Nephron progenitor cell (in vitro differentiated cells): ENCODE measurements at regions not wholly inside any gene's neighbourhood (a gene's known extent, or its start where the extent isn't known, plus 50 kb on each side); places are given as distances from the start of the nearest gene placed in this dataset.

ENCODE experiments used
- DNase-seq: peaks from one replicate; pipeline ENCODE4 v3.0.0; 2021
- H3K27ac Mint-ChIP-seq: 2 replicates; pipeline ENCODE4 v1.8.0; 2021; ENCODE audit warnings: mild to moderate bottlenecking, moderate library complexity, mixed read lengths
- H3K27me3 Mint-ChIP-seq: 2 replicates; pipeline ENCODE4 v1.8.0; 2021; ENCODE audit warnings: mild to moderate bottlenecking, low read depth, mixed read lengths; ENCODE audit not compliant: poor library complexity
- H3K36me3 Mint-ChIP-seq: 2 replicates; pipeline ENCODE4 v1.8.0; 2021; ENCODE audit warnings: low read depth, mixed read lengths
- H3K4me1 Mint-ChIP-seq: 2 replicates; pipeline ENCODE4 v1.8.0; 2021; ENCODE audit warnings: mixed read lengths
- H3K4me3 Mint-ChIP-seq: 2 replicates; pipeline ENCODE4 v1.8.0; 2021; ENCODE audit warnings: mild to moderate bottlenecking, moderate library complexity, mixed read lengths
- H3K9me3 Mint-ChIP-seq: 2 replicates; pipeline ENCODE4 v1.8.0; 2021; ENCODE audit warnings: mild to moderate bottlenecking, moderate library complexity, mixed read lengths
- TF ChIP-seq, protein P1 (sequence below): fragments of 200-600 bp; sonication (generic); IDR thresholded peaks from 2 replicates; pipeline ENCODE4 v1.5.0; 2021; ENCODE audit warnings: antibody characterized with exemption

DNA sequence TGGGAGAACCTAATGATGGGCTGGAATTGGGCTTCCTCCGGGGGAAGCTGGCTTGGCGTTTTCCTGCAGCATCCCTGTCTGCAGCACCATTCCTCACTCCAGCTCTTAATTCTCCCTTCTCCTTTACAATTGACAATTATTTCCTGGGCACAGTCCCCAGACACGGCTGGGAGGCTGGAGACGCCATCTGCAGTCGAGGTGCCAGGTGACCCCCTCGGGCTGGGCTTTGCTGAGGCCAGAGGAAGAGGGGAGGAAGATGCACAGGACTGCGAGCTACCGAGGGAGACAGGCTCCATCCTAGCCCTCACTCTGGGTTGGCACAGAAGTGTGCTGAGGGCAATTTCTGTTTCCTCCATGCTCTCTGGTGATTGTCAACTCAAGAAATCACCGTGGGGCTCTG lies 453.8 kb downstream of the PTPRU start:
- H3K36me3 Mint-ChIP-seq, result peaks cover 6% of the 10 kb centered on the region
- no peak overlapping the region for H3K27ac Mint-ChIP-seq
- peaks cover 51% of the 10 kb centered on the region for H3K4me1 Mint-ChIP-seq
- peaks cover under 1% of the 10 kb centered on the region for H3K27me3 Mint-ChIP-seq
- TF ChIP-seq, protein P1, sequence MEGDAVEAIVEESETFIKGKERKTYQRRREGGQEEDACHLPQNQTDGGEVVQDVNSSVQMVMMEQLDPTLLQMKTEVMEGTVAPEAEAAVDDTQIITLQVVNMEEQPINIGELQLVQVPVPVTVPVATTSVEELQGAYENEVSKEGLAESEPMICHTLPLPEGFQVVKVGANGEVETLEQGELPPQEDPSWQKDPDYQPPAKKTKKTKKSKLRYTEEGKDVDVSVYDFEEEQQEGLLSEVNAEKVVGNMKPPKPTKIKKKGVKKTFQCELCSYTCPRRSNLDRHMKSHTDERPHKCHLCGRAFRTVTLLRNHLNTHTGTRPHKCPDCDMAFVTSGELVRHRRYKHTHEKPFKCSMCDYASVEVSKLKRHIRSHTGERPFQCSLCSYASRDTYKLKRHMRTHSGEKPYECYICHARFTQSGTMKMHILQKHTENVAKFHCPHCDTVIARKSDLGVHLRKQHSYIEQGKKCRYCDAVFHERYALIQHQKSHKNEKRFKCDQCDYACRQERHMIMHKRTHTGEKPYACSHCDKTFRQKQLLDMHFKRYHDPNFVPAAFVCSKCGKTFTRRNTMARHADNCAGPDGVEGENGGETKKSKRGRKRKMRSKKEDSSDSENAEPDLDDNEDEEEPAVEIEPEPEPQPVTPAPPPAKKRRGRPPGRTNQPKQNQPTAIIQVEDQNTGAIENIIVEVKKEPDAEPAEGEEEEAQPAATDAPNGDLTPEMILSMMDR, result no peak
- H3K9me3 Mint-ChIP-seq, result peaks cover 14% of the 10 kb centered on the region
- DNase-seq, result no peak
- no peak overlapping the region for H3K4me3 Mint-ChIP-seq

DNA sequence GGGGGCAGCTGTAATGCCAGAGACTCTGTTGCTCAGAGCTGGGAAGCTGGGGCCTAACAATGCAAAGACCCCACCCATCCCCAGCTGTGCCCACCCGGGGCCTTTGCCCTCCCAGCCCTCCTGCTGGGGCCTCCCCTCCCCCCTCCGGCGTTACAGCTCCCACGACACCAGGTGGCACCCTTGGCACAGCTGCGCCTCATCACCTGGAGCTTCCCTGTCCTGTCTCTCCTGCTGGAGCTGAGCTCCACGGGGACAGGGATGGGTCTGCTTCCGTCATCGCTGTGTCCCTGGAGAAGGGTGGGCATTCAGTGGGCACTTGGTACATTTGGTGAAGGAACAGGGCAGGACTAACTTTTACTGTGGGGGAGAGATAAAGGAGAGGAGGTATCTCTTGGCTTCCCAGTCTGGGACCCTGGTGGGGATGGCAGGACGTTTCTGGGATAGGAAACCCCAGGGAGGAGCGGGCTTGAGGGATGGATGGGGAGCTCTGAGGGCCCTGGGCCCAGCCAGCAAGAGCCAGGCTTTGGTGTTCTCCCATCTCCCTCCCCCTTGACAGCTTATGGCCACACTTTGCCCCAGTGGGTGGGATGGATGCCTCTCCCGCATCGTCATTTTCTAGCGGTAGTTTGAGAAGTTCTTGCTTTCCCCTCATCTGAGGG lies 453.2 kb downstream of the PTPRU start:
- peaks cover 56% of the 10 kb centered on the region for H3K4me1 Mint-ChIP-seq
- no peaks in the 10 kb centered on the region for H3K27me3 Mint-ChIP-seq
- peaks cover 6% of the 10 kb centered on the region for H3K36me3 Mint-ChIP-seq
- no peak overlapping the region for H3K4me3 Mint-ChIP-seq
- DNase-seq, result no peak
- no peak overlapping the region for H3K27ac Mint-ChIP-seq
- H3K9me3 Mint-ChIP-seq, result peaks cover 14% of the 10 kb centered on the region
- TF ChIP-seq, protein P1, result no peak

DNA sequence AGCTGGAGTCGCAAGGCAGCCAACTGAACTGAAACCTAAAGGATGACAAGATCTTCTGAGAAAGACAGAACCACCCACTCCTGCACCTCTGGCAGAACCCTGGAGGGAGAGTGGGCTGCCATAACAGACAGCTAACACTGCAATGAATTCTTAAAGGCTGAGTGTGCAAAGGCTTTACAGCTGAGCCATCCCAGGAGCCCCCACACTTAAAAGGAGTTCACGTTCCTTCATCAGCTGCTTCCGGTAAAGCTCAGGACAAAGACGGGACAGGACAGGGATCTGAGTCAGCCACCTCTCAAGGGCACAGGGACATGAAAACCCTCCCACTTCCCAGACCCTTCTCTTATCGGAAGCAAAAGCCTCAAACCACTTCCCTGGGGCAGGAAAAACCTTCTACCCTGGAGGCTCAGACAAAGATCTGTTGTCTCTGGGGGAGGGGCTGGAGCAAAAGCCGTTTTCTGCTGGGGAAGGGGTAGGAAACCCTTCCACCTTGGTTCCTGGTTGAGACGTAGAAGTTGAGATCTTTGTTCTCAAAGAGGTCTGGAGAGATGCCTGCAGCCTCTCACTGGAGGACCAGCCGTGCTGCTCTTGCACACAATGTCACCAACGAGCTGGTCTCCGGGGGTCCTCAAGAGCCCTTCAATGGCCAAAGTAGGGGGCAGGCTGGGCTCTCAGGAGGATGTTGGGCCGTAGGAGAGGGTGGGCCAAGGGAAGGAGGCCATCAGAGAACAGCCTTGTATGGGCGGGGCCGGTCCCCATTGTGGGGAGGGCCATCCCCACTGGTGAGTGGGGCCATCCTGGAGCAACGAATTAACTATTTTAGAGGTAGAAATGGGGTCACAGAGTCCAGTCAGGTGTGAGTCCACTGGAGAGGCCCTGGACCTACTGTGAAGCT lies 452.4 kb downstream of the PTPRU start:
- DNase-seq, result no peak
- no peak overlapping the region for H3K4me3 Mint-ChIP-seq
- H3K4me1 Mint-ChIP-seq, result peaks cover 56% of the 10 kb centered on the region
- no peak overlapping the region for H3K27ac Mint-ChIP-seq
- peaks cover 12% of the 10 kb centered on the region for H3K9me3 Mint-ChIP-seq
- peaks cover 5% of the 10 kb centered on the region for H3K36me3 Mint-ChIP-seq
- no peaks in the 10 kb centered on the region for H3K27me3 Mint-ChIP-seq
- TF ChIP-seq, protein P1, result no peak

DNA sequence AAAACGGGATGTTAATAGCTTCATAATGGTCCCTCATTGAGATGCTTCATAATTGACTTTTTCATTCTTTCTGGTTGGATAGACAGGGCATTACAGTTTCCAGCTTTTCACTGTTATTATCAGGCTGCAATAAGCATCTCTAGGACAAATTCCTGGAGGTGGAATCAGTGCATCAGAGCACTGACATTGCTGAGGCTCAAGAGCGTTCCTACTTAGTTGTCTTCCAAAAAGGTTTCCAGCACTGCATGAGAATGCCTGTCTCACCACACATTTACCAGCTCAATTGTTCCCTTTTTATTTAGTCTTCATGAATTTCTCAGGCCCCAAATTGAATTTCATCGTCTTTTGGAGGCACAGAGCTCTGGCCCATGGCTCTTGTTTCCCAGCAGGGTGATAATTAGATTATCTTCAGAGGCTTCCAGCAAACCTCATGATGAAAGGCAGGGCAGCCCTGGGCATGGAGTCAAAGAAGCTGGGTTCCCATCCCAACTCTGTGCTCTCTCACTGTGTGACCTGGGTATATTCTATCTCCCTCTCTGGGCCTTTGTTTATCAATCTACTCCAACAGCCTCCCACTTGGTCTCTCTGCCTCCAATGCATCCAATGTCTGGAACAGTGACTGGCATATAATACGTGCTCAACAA lies 451.4 kb downstream of the PTPRU start:
- Mint-ChIP-seq H3K27me3 (no peaks in the 10 kb centered on the region), H3K36me3 (no peaks in the 10 kb centered on the region), H3K27ac (no peak overlapping the region), H3K4me3 (no peak overlapping the region), H3K9me3 (peaks cover 4% of the 10 kb centered on the region), H3K4me1 (peaks cover 66% of the 10 kb centered on the region)
- TF ChIP-seq, protein P1, result no peak
- no peak for DNase-seq

DNA sequence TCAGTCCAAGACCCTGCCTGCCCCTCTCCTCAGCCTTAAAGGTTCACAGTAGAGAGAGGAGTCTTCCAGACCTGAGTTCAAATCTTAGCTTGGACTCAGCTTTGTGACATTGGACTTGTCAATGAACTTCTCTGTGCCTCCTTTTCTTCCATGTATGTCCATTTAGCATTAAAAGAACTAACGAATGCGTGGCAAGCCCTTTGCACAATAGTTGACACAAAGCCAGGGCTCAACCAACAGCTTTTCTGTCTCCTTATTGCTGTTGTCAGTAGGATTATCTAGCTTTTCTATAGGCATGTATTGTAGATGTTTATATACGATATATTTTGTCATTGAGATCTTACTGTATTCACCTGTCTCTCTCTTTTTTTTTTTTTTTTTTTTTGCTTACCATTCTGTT lies 450.8 kb downstream of the PTPRU start:
- no peak for DNase-seq
- peaks cover 2% of the 10 kb centered on the region for H3K9me3 Mint-ChIP-seq
- H3K36me3 Mint-ChIP-seq, result no peaks in the 10 kb centered on the region
- TF ChIP-seq, protein P1, result no peak
- H3K27ac Mint-ChIP-seq, result no peak overlapping the region
- no peaks in the 10 kb centered on the region for H3K27me3 Mint-ChIP-seq
- H3K4me3 Mint-ChIP-seq, result no peak overlapping the region
- H3K4me1 Mint-ChIP-seq, result peaks cover 69% of the 10 kb centered on the region
